Trophoblast cell (in vitro differentiated cells and primary cell): ENCODE measurements at regions not wholly inside any gene's neighbourhood (a gene's known extent, or its start where the extent isn't known, plus 50 kb on each side); places are given as distances from the start of the nearest gene placed in this dataset.

Experiments used
- DNase-seq, 2 donors: peaks; one replicate each; pipeline ENCODE4 v3.0.0-alpha.2; 2016
- H2AFZ ChIP-seq: 2 replicates; pipeline ENCODE4 v1.6.1; 2013; ENCODE audit warnings: low read length, moderate library complexity, mild to moderate bottlenecking; ENCODE audit not compliant: insufficient read depth, poor library complexity
- H2AK5ac ChIP-seq: 2 replicates; pipeline ENCODE4 v1.6.1; 2013; ENCODE audit warnings: mild to moderate bottlenecking, low read length
- H2BK120ac ChIP-seq: 2 replicates; pipeline ENCODE4 v1.6.1; 2013; ENCODE audit warnings: low read length, mild to moderate bottlenecking, moderate library complexity; ENCODE audit not compliant: insufficient read depth, poor library complexity
- H2BK12ac ChIP-seq: 2 replicates; pipeline ENCODE4 v1.6.1; 2013; ENCODE audit warnings: mild to moderate bottlenecking, low read length, moderate library complexity
- H2BK5ac ChIP-seq: 2 replicates; pipeline ENCODE4 v1.6.1; 2013; ENCODE audit warnings: low read length, low read depth, moderate library complexity, mild to moderate bottlenecking; ENCODE audit not compliant: poor library complexity
- H3K14ac ChIP-seq: 2 replicates; pipeline ENCODE4 v1.6.1; 2013; ENCODE audit warnings: mild to moderate bottlenecking, low read length
- H3K18ac ChIP-seq: 2 replicates; pipeline ENCODE4 v1.6.1; 2013; ENCODE audit warnings: mild to moderate bottlenecking, low read length
- H3K23ac ChIP-seq: 2 replicates; pipeline ENCODE4 v1.6.1; 2013; ENCODE audit warnings: low read length
- H3K27ac ChIP-seq: 2 replicates; pipeline ENCODE4 v1.5.1; 2013; ENCODE audit warnings: low read depth, mild to moderate bottlenecking, inconsistent platforms, low read length, moderate library complexity
- H3K27me3 ChIP-seq: 2 replicates; pipeline ENCODE4 v1.6.1; 2013; ENCODE audit warnings: inconsistent platforms, mild to moderate bottlenecking, low read length, moderate library complexity; ENCODE audit not compliant: insufficient read depth
- H3K36me3 ChIP-seq, 2 experiments: 1 replicate in 1 of 2; 2 replicates in 1 of 2; pipeline ENCODE4 v1.6.1; 2013; ENCODE audit warnings: low read length in 2 of 2, mild to moderate bottlenecking in 2 of 2, moderate library complexity in 1 of 2; ENCODE audit not compliant: insufficient read depth in 2 of 2, control insufficient read depth in 1 of 2
- H3K4ac ChIP-seq: 2 replicates; pipeline ENCODE4 v1.6.1; 2013; ENCODE audit warnings: low read depth, mild to moderate bottlenecking, low read length, moderate library complexity
- H3K4me1 ChIP-seq, 2 experiments: 1 replicate in 1 of 2; 2 replicates in 1 of 2; pipeline ENCODE4 v1.6.1; 2013; ENCODE audit warnings: low read length in 2 of 2, mild to moderate bottlenecking in 2 of 2, moderate library complexity in 1 of 2; ENCODE audit not compliant: insufficient read depth in 2 of 2, control insufficient read depth in 1 of 2
- H3K4me2 ChIP-seq: 2 replicates; pipeline ENCODE4 v1.6.1; 2013; ENCODE audit warnings: inconsistent platforms, mild to moderate bottlenecking, low read length, moderate library complexity
- H3K4me3 ChIP-seq: 2 replicates; pipeline ENCODE4 v1.5.1; 2013; ENCODE audit warnings: mild to moderate bottlenecking, low read depth, low read length, inconsistent platforms
- H3K79me1 ChIP-seq: one replicate; pipeline ENCODE4 v1.6.1; 2013; ENCODE audit warnings: low read length
- H3K79me2 ChIP-seq: 2 replicates; pipeline ENCODE4 v1.6.1; 2013; ENCODE audit warnings: low read length, mild to moderate bottlenecking; ENCODE audit not compliant: control insufficient read depth, insufficient read depth, poor library complexity
- H3K9ac ChIP-seq: 2 replicates; pipeline ENCODE4 v1.6.1; 2013; ENCODE audit warnings: mild to moderate bottlenecking, low read length
- H3K9me3 ChIP-seq: 2 replicates; pipeline ENCODE4 v1.6.1; 2013; ENCODE audit warnings: low read depth, mild to moderate bottlenecking, control low read depth, inconsistent platforms, low read length; ENCODE audit not compliant: insufficient read depth
- H4K12ac ChIP-seq: 2 replicates; pipeline ENCODE4 v1.6.1; 2013; ENCODE audit warnings: low read depth, mild to moderate bottlenecking, low read length, moderate library complexity
- H4K8ac ChIP-seq: 2 replicates; pipeline ENCODE4 v1.6.1; 2013; ENCODE audit warnings: low read depth, mild to moderate bottlenecking, low read length, moderate library complexity
- H4K91ac ChIP-seq: one replicate; pipeline ENCODE4 v1.6.1; 2013; ENCODE audit warnings: low read depth, mild to moderate bottlenecking, low read length, moderate library complexity
- WGBS: extraction: QIAGEN DNeasy Blood & Tissue Kit; methylation state at CpG from one replicate; pipeline ENCODE4 v1.1.7; 2013; ENCODE audit warnings: missing lambda C conversion rate; ENCODE audit not compliant: insufficient read length, insufficient coverage; ENCODE audit errors: extremely low coverage; 5-methylcytosine and 5-hydroxymethylcytosine counted together

DNA sequence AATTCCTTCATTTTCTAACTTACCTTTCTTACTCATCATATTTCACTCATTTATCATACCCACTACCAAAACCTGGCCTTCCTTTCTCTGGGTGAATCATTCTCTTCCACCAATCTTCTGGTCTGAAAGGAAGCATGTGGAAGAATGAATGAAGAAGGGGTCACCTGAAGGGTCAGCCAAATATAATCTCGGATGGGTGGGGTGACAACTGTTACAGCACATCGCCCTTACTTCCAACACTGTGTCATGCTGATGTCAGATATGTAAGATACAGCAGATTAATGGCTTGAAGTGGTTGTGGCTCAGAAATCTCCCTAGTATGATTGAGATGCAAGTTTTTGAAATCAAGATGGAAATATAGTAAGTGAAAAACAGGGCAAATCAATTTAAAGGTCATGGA, 401.7 kb upstream of the HTR2A start:
- no peaks in the 10 kb centered on the region for H3K36me3 ChIP-seq
- no peak overlapping the region for H2AFZ ChIP-seq
- no peak overlapping the region for H4K12ac ChIP-seq
- H3K27ac ChIP-seq = no peak overlapping the region
- H3K79me1 ChIP-seq = no peaks in the 10 kb centered on the region
- no peaks in the 10 kb centered on the region for H3K4me1 ChIP-seq
- no peak overlapping the region for H4K8ac ChIP-seq
- DNase-seq = no peak
- no peak overlapping the region for H4K91ac ChIP-seq
- no peak overlapping the region for H3K9ac ChIP-seq
- H2BK5ac ChIP-seq = no peak overlapping the region
- no peak overlapping the region for H3K4me3 ChIP-seq
- WGBS = no CpG with 5 or more reads among the region's 2 CpGs
- no peak overlapping the region for H3K4me2 ChIP-seq
- H3K27me3 ChIP-seq = no peaks in the 10 kb centered on the region
- H3K18ac ChIP-seq = no peak overlapping the region
- no peak overlapping the region for H3K23ac ChIP-seq
- H3K79me2 ChIP-seq = no peaks in the 10 kb centered on the region
- H3K9me3 ChIP-seq = no peaks in the 10 kb centered on the region
- H2AK5ac ChIP-seq = no peak overlapping the region
- no peak overlapping the region for H2BK120ac ChIP-seq
- no peak overlapping the region for H3K4ac ChIP-seq
- H3K14ac ChIP-seq = no peak overlapping the region
- H2BK12ac ChIP-seq = no peak overlapping the region

DNA sequence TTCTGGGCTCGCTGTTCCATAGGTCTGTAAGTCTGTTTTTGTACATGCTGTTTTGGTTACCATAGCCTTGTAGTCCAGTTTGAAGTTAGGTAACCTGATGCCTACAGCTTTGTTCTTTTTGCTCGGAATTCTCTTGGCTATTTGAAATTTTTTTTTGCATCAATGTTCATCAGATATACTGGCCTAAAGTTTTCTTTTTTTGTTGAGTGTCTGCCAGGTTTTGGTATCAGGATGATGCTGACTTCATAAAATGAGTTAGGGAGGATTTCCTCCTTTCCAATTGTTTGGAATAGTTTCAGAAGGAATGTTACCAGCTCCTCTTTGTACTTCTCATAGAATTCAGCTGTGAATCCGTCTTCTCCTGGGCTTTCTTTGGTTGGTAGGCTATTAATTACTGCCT, 397.8 kb upstream of the HTR2A start:
- Histone ChIP-seq H3K36me3 (no peaks in the 10 kb centered on the region), H3K4me3 (no peak overlapping the region), H3K4ac (no peak overlapping the region), H3K27ac (no peak overlapping the region), H3K27me3 (no peaks in the 10 kb centered on the region), H2BK120ac (no peak overlapping the region), H3K79me2 (no peaks in the 10 kb centered on the region), H3K4me2 (no peak overlapping the region), H3K18ac (no peak overlapping the region), H4K8ac (no peak overlapping the region), H4K12ac (no peak overlapping the region), H3K4me1 (peaks cover 0 to 5% of the 10 kb centered on the region in 2 experiments), H2AFZ (no peak overlapping the region), H2BK12ac (no peak overlapping the region), H3K9ac (no peak overlapping the region), H3K9me3 (no peaks in the 10 kb centered on the region), H2AK5ac (no peak overlapping the region), H3K14ac (no peak overlapping the region), H4K91ac (no peak overlapping the region), H2BK5ac (no peak overlapping the region), H3K23ac (no peak overlapping the region), H3K79me1 (peaks cover 3% of the 10 kb centered on the region)
- no peak for DNase-seq
- WGBS = no CpG with 5 or more reads among the region's 3 CpGs

DNA sequence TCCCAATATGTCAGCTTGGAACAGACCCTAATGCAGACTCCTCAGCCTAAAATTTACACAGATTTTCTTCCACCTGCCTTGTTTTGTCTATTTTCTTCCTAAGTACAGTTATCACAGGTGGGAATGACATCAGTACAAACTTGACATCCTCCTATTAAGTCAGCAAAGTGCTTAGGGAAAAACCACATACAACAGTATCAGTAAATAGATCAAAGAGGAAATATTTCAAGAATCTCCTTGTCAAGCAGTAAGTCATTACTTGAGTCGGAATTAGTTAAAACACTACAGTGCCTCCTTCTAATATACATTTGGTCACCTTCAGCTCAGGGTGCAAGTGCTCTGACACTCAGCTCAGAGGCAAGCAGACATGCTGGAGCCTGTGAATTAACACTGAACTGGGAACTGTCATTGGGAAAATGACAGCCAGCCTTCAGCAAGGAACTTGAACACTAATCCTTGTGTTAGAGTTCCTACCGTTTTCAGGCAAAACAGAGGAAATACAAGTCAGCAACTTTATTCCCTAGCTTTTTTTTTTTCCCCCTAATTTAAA, 394.3 kb upstream of the HTR2A start:
- Histone ChIP-seq H3K9me3 (no peaks in the 10 kb centered on the region), H3K27me3 (no peaks in the 10 kb centered on the region), H2BK5ac (no peak overlapping the region), H2BK120ac (no peak overlapping the region), H3K14ac (no peak overlapping the region), H2BK12ac (no peak overlapping the region), H3K4ac (no peak overlapping the region), H3K79me2 (no peaks in the 10 kb centered on the region), H2AFZ (no peak overlapping the region), H4K12ac (no peak overlapping the region), H3K27ac (peak overlapping the region; percentile 26), H4K91ac (no peak overlapping the region), H4K8ac (no peak overlapping the region), H3K23ac (no peak overlapping the region), H3K4me1 (peaks cover 0 to 7% of the 10 kb centered on the region in 2 experiments), H3K79me1 (peaks cover 5% of the 10 kb centered on the region), H2AK5ac (no peak overlapping the region), H3K4me2 (no peak overlapping the region), H3K9ac (no peak overlapping the region), H3K36me3 (no peaks in the 10 kb centered on the region), H3K18ac (no peak overlapping the region), H3K4me3 (no peak overlapping the region)
- DNase-seq = peak in 1 of 2 donors; percentile 37
- no CpG with 5 or more reads among the region's 2 CpGs for WGBS

DNA sequence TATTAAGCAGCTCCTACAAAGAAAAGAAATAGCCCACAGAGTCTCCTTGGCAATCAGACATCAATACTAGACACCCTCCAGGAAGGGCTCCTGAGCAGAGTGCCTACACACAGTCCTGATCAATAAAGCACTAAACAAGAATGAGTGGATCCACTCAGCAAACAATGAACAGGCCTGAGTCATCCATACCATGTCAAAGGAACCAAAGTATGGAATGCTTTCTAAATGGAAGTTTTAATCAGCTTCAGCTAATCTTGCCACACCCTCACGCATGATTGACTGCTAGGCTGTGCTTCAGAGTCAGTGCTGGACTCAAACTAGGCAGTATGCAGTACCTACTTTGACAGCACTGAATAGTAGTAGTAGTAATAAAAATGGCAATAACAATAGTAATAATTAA, 392.7 kb upstream of the HTR2A start:
- DNase-seq = peak in 1 of 2 donors; percentile 2
- no peak overlapping the region for H3K23ac ChIP-seq
- WGBS = no CpG with 5 or more reads among the region's 1 CpG
- H3K27me3 ChIP-seq = no peaks in the 10 kb centered on the region
- H3K79me1 ChIP-seq = peaks cover 5% of the 10 kb centered on the region
- no peak overlapping the region for H3K4me2 ChIP-seq
- no peak overlapping the region for H3K14ac ChIP-seq
- H2BK5ac ChIP-seq = no peak overlapping the region
- no peak overlapping the region for H3K27ac ChIP-seq
- H3K36me3 ChIP-seq = no peaks in the 10 kb centered on the region
- H2BK120ac ChIP-seq = no peak overlapping the region
- no peaks in the 10 kb centered on the region for H3K79me2 ChIP-seq
- H3K4me3 ChIP-seq = no peak overlapping the region
- H3K18ac ChIP-seq = no peak overlapping the region
- H3K9me3 ChIP-seq = no peaks in the 10 kb centered on the region
- no peak overlapping the region for H3K9ac ChIP-seq
- no peak overlapping the region for H4K8ac ChIP-seq
- H2AFZ ChIP-seq = no peak overlapping the region
- peaks cover 0 to 7% of the 10 kb centered on the region in 2 experiments for H3K4me1 ChIP-seq
- no peak overlapping the region for H3K4ac ChIP-seq
- no peak overlapping the region for H4K91ac ChIP-seq
- H4K12ac ChIP-seq = no peak overlapping the region
- H2AK5ac ChIP-seq = no peak overlapping the region
- no peak overlapping the region for H2BK12ac ChIP-seq
